Fibroblast of pulmonary artery (primary cell): ENCODE measurements at regions not wholly inside any gene's neighbourhood (a gene's known extent, or its start where the extent isn't known, plus 50 kb on each side); places are given as distances from the start of the nearest gene placed in this dataset.

ENCODE experiments used
- DNase-seq: peaks from one replicate; pipeline ENCODE4 v3.0.0-alpha.2; 2010; ENCODE audit warnings: low read depth
- H3K4me3 ChIP-seq: replicated peaks from 2 replicates; pipeline ENCODE4 v1.5.1; 2011; ENCODE audit warnings: low read depth, mild to moderate bottlenecking, control low read depth, low read length, moderate library complexity
- TF ChIP-seq, protein P1 (sequence below): IDR thresholded peaks from 2 replicates; pipeline ENCODE4 v1.5.1; 2011; ENCODE audit warnings: mild to moderate bottlenecking, control low read depth, low read length, inconsistent platforms; ENCODE audit errors: missing control alignments

DNA sequence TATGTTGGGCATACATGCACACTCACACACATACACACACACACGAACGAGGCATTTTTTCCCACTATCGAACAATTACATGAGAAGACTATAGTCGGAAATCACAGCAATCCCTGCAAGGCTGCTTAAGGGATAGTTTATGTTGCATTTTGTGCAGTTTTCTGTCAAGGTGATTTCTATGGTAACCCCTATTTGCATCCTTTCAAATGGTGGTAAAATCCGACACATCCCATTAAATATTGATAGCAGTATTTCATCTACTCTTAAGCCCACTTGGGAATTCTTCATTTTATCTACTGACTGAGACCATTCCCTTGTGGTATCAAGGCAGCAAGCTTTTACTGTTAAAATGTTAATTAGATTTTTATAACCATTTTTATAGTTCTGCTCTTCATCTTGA is 457.8 kb downstream of the HACE1 start:
- TF ChIP-seq, protein P1, sequence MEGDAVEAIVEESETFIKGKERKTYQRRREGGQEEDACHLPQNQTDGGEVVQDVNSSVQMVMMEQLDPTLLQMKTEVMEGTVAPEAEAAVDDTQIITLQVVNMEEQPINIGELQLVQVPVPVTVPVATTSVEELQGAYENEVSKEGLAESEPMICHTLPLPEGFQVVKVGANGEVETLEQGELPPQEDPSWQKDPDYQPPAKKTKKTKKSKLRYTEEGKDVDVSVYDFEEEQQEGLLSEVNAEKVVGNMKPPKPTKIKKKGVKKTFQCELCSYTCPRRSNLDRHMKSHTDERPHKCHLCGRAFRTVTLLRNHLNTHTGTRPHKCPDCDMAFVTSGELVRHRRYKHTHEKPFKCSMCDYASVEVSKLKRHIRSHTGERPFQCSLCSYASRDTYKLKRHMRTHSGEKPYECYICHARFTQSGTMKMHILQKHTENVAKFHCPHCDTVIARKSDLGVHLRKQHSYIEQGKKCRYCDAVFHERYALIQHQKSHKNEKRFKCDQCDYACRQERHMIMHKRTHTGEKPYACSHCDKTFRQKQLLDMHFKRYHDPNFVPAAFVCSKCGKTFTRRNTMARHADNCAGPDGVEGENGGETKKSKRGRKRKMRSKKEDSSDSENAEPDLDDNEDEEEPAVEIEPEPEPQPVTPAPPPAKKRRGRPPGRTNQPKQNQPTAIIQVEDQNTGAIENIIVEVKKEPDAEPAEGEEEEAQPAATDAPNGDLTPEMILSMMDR = no peak
- no peak overlapping the region for H3K4me3 ChIP-seq
- no peak for DNase-seq

DNA sequence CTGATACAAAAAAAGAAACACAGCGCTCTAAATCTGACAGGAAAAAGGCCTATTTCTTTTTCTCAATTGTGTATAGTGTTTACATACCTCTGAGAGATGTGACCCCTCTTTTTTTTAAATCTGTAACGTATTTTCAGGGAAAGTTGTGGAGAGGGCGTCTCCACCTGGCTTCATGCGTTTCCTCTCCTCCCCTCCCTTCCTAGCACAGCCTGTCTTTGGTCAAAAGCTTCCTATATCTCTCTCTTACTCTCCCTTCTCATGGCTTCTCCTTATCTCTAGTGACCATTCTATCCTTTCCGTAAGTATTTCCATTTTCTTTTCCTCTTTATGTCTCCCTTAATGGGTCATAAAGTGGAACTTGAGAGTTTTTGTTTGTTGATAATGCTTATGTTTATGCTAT is 458.9 kb downstream of the HACE1 start:
- no peak for DNase-seq
- TF ChIP-seq, protein P1 = no peak

DNA sequence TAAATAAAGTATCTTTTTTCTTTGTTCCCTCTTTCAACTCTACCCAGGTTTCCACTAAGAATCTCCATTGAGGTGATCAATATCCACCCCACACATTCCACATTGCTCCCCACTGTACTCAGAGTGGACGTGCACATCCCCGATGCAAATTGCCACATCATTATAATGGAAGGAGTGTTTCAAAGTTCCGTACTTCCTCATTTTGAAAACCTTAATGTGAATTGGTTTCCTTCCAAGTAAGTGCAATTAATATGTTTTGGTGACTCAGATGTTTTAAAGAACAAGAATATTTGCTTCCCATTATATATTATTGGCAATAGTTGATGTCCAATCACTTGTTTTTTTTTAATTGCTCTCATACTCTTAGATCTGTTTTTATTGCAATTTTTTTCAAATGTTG is 463.6 kb downstream of the HACE1 start:
- no peak for DNase-seq
- H3K4me3 ChIP-seq = no peak overlapping the region
- TF ChIP-seq, protein P1 = no peak

More for the DNA sequence above, 458.9 kb downstream of the HACE1 start:
- no peak overlapping the region for H3K4me3 ChIP-seq

DNA sequence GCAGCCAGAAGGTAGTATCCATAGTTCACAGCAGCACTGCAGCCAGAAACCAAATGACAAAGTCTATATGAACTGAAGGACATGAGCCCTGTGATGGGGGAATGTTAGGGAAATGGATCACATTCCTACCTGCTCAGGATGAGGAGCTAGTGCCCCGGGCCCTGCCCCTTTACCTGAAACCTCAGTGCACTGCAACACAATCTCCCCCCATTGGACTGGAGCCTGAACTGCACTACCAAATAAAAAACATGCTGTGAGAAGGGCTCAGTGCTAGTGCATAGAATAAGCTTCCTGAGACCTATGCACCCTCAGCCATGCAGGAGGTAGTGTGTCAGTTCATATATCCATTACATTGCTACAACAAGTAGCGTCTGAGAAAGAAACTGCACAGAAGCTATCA is 477.8 kb downstream of the HACE1 start:
- TF ChIP-seq, protein P1 = no peak
- no peak for DNase-seq
- H3K4me3 ChIP-seq = no peak overlapping the region

DNA sequence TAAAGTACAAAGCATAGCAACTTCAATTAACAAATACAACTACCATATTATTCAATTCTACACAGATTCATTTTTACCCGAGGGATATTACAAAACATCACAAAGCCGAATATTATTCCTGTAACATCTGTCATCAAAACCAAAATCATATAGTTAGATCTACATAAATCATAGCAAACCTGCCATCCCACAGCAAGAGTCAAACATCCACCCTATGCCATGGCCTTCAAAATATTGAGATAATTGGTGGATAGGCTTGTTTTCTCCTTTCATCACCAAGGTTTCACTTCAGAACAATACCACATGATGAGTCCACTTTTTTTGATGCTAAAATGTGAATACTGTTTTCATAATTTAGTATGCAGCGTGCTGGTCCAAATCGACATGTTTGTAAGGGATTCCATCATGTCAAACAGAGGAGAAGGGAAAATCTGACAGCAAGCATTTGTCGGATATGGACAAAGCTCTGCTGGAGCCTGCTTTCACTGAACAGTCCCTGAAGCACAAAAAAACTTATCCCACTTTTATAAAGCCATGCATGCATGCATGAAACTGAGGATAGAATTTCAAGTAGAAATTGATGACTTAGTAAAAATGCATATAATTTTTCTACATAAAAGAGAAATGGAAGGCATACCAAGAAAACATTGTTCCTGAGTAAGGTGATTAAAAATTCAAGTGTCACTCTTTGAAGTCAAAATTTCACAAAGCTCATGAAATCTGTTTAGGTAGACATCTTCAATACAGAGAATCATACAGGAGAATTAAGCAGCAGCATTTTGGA is 494.1 kb downstream of the HACE1 start:
- no peak for DNase-seq
- TF ChIP-seq, protein P1 = no peak

DNA sequence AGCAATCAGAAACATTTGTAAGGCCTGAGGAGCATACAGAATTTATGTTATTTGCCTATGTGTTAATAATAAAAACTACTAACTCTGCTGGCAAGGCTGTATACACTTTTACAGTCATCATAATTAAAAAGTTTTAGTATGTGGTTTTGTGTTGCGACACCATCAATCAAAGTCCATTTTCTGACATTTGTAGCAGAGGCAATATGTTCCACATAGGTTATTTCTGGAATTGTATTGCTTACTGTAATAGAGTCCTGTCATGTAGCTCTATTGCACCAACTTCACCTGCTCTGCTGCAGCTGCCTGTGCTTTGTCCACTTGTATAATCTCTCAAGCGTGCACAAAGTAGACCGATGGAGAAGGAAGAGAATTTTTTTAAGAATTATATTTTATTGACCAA is 501.8 kb downstream of the HACE1 start:
- no peak overlapping the region for H3K4me3 ChIP-seq
- TF ChIP-seq, protein P1 = no peak
- DNase-seq = no peak

More for the DNA sequence above, 494.1 kb downstream of the HACE1 start:
- no peak overlapping the region for H3K4me3 ChIP-seq

DNA sequence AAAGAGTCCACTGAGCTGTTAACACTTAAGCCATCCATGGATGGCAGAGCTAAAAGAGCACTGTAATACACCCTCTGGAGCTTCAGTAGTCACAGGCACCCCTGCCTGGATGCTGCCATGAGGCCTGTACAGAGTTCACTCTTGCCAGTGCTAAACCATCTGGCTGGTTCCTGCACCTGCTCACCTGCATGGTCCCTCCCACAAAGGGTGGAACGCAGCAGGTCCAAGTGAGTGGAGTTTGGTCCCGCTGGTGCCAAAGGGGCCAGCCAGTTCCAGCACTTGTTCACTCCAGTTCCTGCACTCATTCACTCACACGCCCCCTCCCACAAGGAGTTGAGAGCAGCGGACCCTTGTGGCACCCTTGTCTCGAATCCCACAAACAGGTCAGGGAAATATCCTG is 503.5 kb downstream of the HACE1 start:
- TF ChIP-seq, protein P1 = no peak
- DNase-seq = no peak

More for the DNA sequence above, 503.5 kb downstream of the HACE1 start:
- H3K4me3 ChIP-seq = no peak overlapping the region
